Neural progenitor cell (in vitro differentiated cells): ENCODE measurements at regions not wholly inside any gene's neighbourhood (a gene's known extent, or its start where the extent isn't known, plus 50 kb on each side); places are given as distances from the start of the nearest gene placed in this dataset.

Experiments
- CTCF ChIP-seq: fragments of 200-600 bp; sonication (generic); IDR thresholded peaks from 2 replicates; pipeline ENCODE4 v1.5.1; 2017; ENCODE audit warnings: antibody characterized with exemption, mild to moderate bottlenecking
- EZH2 ChIP-seq: fragments of 200-600 bp; sonication (generic); IDR thresholded peaks from 2 replicates; pipeline ENCODE4 v1.6.1; 2017; ENCODE audit warnings: antibody characterized with exemption, mild to moderate bottlenecking, moderate library complexity

GRCh38 chr3:147630921-147631415 is 221.8 kb downstream of the ZIC1 start:
- TF ChIP-seq CTCF, result no peak
- TF ChIP-seq EZH2, result no peak
